ENCODE measurements at regions not wholly inside any gene's neighbourhood (a gene's known extent, or its start where the extent isn't known, plus 50 kb on each side); places are given as distances from the start of the nearest gene placed in this dataset.

GRCh38 chr5:29642601-29643000 is 1550.9 kb upstream of the CDH6 start:
- H3K4me2 ChIP-seq, result no peak overlapping the region
- TF ChIP-seq EZH2 (IDR thresholded peaks at IDR 0.05) (no peak), EZH2phosphoT487 (IDR thresholded peaks at IDR 0.05) (no peak), CTCF (IDR thresholded peaks at IDR 0.05) (no peak)
- H4K20me1 ChIP-seq (ENCODE audit: low read depth), result no peaks in the 10 kb centered on the region
- H3K4me1 ChIP-seq, result no peaks in the 10 kb centered on the region
- no peak overlapping the region for H3K9ac ChIP-seq
- Mint-ChIP-seq H3K9me3 (no peaks in the 10 kb centered on the region), H3K4me1 (no peaks in the 10 kb centered on the region), H3K4me3 (no peak overlapping the region), H3K27me3 (ENCODE audit: insufficient read depth, low read depth) (peaks cover 5% of the 10 kb centered on the region), H3K36me3 (no peaks in the 10 kb centered on the region), H3K27ac (no peak overlapping the region)
- H3K36me3 ChIP-seq, result no peaks in the 10 kb centered on the region
- H3K4me3 ChIP-seq, result no peak overlapping the region
- H3K9me3 ChIP-seq (ENCODE audit: low read depth), result no peaks in the 10 kb centered on the region
- no peaks in the 10 kb centered on the region for H3F3A ChIP-seq (ENCODE audit: low read depth)
- no peaks in the 10 kb centered on the region for H3K79me2 ChIP-seq (ENCODE audit: low read depth)
- DNase-seq (ENCODE audit: low spot score), result no peak
- H3K27ac ChIP-seq, result no peak overlapping the region
- H3K27me3 ChIP-seq, result no peaks in the 10 kb centered on the region
- H2AFZ ChIP-seq (replicated peaks), result no peak overlapping the region

GRCh38 chr5:29614206-29614605 is 1579.3 kb upstream of the CDH6 start:
- no peak overlapping the region for H3K27ac Mint-ChIP-seq
- TF ChIP-seq EZH2 (IDR thresholded peaks at IDR 0.05) (no peak), EZH2phosphoT487 (IDR thresholded peaks at IDR 0.05) (no peak), CTCF (IDR thresholded peaks at IDR 0.05) (no peak)
- H3K9me3 Mint-ChIP-seq, result no peaks in the 10 kb centered on the region

GRCh38 chr5:29588236-29588635 is 1605.2 kb upstream of the CDH6 start:
- H3K4me1 ChIP-seq, result no peaks in the 10 kb centered on the region
- TF ChIP-seq CTCF (IDR thresholded peaks at IDR 0.05) (no peak), EZH2 (IDR thresholded peaks at IDR 0.05) (no peak), EZH2phosphoT487 (IDR thresholded peaks at IDR 0.05) (no peak)
- H3F3A ChIP-seq (ENCODE audit: low read depth), result no peaks in the 10 kb centered on the region
- H3K9me3 ChIP-seq (ENCODE audit: low read depth), result no peaks in the 10 kb centered on the region
- no peaks in the 10 kb centered on the region for H3K9me3 Mint-ChIP-seq
- H3K36me3 Mint-ChIP-seq, result no peaks in the 10 kb centered on the region
- H4K20me1 ChIP-seq (ENCODE audit: low read depth), result no peaks in the 10 kb centered on the region
- H3K27ac ChIP-seq, result no peak overlapping the region
- H3K27me3 Mint-ChIP-seq (ENCODE audit: insufficient read depth, low read depth), result no peaks in the 10 kb centered on the region
- no peak overlapping the region for H3K4me3 Mint-ChIP-seq
- no peak overlapping the region for H3K4me3 ChIP-seq
- no peak overlapping the region for H3K9ac ChIP-seq
- H3K27me3 ChIP-seq, result no peaks in the 10 kb centered on the region
- no peaks in the 10 kb centered on the region for H3K79me2 ChIP-seq (ENCODE audit: low read depth)
- no peak for DNase-seq (ENCODE audit: low spot score)
- H3K36me3 ChIP-seq, result no peaks in the 10 kb centered on the region
- no peak overlapping the region for H2AFZ ChIP-seq (replicated peaks)
- H3K4me2 ChIP-seq, result no peak overlapping the region
- no peak overlapping the region for H3K27ac Mint-ChIP-seq
- H3K4me1 Mint-ChIP-seq, result no peaks in the 10 kb centered on the region

More at GRCh38 chr5:29614206-29614605, 1579.3 kb upstream of the CDH6 start:
- no peaks in the 10 kb centered on the region for H3F3A ChIP-seq (ENCODE audit: low read depth)
- no peak for DNase-seq (ENCODE audit: low spot score)
- no peak overlapping the region for H3K4me3 ChIP-seq
- no peaks in the 10 kb centered on the region for H3K9me3 ChIP-seq (ENCODE audit: low read depth)
- no peak overlapping the region for H3K4me2 ChIP-seq
- H3K36me3 ChIP-seq, result no peaks in the 10 kb centered on the region
- H3K4me3 Mint-ChIP-seq, result no peak overlapping the region
- H3K4me1 ChIP-seq, result no peaks in the 10 kb centered on the region
- H2AFZ ChIP-seq (replicated peaks), result no peak overlapping the region
- no peaks in the 10 kb centered on the region for H3K79me2 ChIP-seq (ENCODE audit: low read depth)
- no peaks in the 10 kb centered on the region for H3K27me3 ChIP-seq
- H3K27ac ChIP-seq, result no peak overlapping the region
- no peak overlapping the region for H3K9ac ChIP-seq
- H4K20me1 ChIP-seq (ENCODE audit: low read depth), result no peaks in the 10 kb centered on the region
- no peaks in the 10 kb centered on the region for H3K27me3 Mint-ChIP-seq (ENCODE audit: insufficient read depth, low read depth)
- no peaks in the 10 kb centered on the region for H3K4me1 Mint-ChIP-seq
- no peaks in the 10 kb centered on the region for H3K36me3 Mint-ChIP-seq
